GM20000 (cell line): ENCODE measurements at regions not wholly inside any gene's neighbourhood (a gene's known extent, or its start where the extent isn't known, plus 50 kb on each side); places are given as distances from the start of the nearest gene placed in this dataset.

ENCODE experiments used
- DNase-seq: peaks from one replicate; pipeline ENCODE4 v3.0.0; 2012; ENCODE audit warnings: low spot score
- TF ChIP-seq, protein P1 (sequence below): IDR thresholded peaks from 2 replicates; pipeline ENCODE4 v1.5.1; 2012; ENCODE audit warnings: mild to moderate bottlenecking, control low read depth; ENCODE audit errors: extremely low read depth, missing control alignments

DNA sequence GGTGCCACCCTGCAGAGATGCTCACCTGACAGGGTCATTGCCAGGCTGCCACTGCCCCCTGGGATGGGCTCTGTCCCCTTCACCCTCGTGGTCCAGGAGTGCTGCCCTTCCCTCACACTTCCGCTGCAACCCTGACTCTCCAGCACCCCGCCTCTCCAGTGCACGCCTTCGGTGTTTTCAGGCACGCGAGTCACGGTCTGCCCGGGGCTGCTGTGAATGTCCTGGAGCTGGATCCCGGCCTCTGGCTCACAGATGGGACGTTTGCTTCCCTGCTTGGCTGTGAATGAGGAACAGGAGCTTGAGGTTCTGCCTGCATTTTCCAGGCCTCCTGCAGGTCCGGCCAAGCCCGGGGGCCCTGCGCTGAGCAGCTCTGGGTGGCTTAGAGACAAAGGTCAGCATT lies 343.4 kb downstream of the SMOC2 start:
- TF ChIP-seq, protein P1, sequence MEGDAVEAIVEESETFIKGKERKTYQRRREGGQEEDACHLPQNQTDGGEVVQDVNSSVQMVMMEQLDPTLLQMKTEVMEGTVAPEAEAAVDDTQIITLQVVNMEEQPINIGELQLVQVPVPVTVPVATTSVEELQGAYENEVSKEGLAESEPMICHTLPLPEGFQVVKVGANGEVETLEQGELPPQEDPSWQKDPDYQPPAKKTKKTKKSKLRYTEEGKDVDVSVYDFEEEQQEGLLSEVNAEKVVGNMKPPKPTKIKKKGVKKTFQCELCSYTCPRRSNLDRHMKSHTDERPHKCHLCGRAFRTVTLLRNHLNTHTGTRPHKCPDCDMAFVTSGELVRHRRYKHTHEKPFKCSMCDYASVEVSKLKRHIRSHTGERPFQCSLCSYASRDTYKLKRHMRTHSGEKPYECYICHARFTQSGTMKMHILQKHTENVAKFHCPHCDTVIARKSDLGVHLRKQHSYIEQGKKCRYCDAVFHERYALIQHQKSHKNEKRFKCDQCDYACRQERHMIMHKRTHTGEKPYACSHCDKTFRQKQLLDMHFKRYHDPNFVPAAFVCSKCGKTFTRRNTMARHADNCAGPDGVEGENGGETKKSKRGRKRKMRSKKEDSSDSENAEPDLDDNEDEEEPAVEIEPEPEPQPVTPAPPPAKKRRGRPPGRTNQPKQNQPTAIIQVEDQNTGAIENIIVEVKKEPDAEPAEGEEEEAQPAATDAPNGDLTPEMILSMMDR = no peak
- DNase-seq = no peak

DNA sequence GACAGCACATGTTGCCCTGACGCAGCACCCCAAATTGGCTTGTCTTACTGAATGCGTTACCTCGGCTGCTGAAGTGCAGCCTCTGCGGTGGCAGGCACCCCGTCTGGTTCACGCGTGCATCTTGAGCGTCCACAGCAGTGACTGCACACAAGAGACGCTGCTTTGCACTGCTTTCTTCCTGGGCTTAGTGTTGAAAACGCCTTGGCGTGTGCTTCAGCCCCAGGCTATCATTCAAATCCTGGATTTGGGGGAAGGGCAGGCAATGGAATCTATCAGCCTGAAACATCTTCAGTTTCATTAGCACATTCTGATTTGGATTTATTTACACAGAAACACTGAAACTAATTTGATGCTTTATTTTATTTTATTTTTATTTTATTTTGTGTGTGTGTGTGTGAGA lies 342.7 kb downstream of the SMOC2 start:
- no peak for DNase-seq
- TF ChIP-seq, protein P1 = no peak

- no peak for DNase-seq
- TF ChIP-seq, protein P1 = no peak
Measured at GRCh38 chr6:168782187-168782751, 341.3 kb downstream of the SMOC2 start.

- TF ChIP-seq, protein P1 = no peak
- DNase-seq = no peak
Measured at GRCh38 chr6:168778201-168778600, 337.2 kb downstream of the SMOC2 start.

DNA sequence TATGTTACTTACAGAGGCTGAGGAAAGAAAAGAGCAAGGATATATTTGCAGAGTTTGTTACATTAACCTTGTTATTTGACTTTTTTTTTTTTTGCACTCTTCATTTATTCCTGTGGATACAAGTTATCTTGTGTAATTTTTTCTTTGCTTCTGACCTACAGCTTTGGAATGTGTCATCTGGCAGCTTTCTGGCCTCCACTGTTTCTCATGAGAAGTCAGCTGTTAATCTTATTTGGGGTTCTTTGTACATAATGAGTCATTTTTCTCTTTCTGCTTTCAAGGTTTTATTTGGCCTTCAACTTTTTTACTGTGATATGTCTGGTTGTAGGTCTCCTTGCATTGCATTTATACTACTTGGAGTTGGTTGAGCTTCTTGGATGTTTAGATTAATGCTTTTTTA lies 333.4 kb downstream of the SMOC2 start:
- TF ChIP-seq, protein P1 = no peak
- no peak for DNase-seq

DNA sequence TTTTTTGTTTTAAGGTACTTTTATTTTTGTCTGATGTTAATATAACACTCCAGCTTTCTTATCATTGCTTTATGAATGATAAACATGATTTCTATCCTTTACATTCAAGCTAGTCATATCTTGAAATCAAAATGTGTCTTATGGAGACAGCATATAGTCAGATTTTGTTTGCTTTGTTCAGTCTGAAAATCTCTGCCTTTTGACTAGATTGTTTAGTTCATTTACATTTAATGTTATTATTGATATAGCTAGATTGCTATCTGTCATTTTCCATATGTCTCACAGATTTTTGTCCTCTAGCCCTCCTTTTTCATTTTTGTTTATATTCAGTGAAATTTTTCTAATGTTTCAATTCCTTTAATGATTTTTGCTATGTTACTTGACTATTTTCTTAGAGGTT lies 332.8 kb downstream of the SMOC2 start:
- TF ChIP-seq, protein P1 = no peak

DNA sequence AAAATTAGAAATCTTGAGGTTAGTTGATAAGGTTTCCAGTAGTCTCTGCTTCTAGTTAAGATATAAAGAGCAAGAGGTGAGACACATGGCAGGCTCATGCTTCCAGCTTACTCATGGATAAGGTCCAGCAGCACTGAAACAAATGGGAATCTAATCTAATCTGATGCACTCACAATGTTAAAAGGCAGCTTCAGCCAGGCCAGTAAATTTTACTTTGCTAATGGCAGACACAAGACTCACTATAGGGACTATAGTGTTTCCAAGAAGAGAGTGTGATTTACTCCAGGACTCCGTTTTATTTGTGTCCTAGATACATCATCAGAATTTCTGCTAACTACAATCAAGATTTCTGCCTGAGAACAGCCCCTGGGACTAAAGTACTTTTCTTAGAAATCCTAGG lies 324.8 kb downstream of the SMOC2 start:
- TF ChIP-seq, protein P1 = no peak
- no peak for DNase-seq

More for the DNA sequence above, 332.8 kb downstream of the SMOC2 start:
- no peak for DNase-seq
